OCI-LY3 (cell line): ENCODE measurements at regions not wholly inside any gene's neighbourhood (a gene's known extent, or its start where the extent isn't known, plus 50 kb on each side); places are given as distances from the start of the nearest gene placed in this dataset.

Experiments used
- EZH2phosphoT487 ChIP-seq: fragments of 200-600 bp; shearing (Covaris generic); IDR thresholded peaks from 2 replicates; pipeline ENCODE4 v1.6.1; 2018; ENCODE audit warnings: antibody characterized with exemption, mixed run types, low read depth
- TF ChIP-seq, protein P1 (sequence below): fragments of 200-600, 300-600 bp; sonication (generic); IDR thresholded peaks from 2 replicates; pipeline ENCODE4 v1.5.1; 2014; ENCODE audit warnings: antibody characterized with exemption, low read length, low read depth

DNA sequence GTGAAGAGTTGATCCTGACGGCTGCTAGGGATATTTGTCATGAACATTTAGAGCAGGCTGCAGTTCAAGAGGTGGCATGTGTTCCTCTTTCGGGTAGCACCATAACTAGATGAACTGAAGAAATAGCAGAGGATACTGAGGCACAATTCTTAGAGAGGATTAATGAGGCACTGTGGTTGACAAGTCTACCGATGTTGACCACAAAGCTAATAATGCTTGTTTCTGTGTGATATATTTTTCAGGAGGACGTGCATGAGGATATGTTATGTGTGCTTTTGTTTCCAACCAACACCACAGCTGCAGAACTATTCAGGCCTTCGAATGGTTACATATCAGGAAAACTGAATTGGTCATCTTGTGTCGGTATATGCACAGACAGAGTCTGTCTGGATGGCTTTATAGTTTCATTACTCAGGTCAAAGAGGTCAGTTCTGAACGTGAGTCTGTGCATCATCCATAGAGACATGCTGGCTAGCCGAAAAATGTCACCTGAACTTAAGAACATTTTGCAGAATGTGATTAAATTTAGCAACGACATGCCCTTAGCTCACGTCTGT is 210.1 kb upstream of the IRS2 start:
- TF ChIP-seq, protein P1, sequence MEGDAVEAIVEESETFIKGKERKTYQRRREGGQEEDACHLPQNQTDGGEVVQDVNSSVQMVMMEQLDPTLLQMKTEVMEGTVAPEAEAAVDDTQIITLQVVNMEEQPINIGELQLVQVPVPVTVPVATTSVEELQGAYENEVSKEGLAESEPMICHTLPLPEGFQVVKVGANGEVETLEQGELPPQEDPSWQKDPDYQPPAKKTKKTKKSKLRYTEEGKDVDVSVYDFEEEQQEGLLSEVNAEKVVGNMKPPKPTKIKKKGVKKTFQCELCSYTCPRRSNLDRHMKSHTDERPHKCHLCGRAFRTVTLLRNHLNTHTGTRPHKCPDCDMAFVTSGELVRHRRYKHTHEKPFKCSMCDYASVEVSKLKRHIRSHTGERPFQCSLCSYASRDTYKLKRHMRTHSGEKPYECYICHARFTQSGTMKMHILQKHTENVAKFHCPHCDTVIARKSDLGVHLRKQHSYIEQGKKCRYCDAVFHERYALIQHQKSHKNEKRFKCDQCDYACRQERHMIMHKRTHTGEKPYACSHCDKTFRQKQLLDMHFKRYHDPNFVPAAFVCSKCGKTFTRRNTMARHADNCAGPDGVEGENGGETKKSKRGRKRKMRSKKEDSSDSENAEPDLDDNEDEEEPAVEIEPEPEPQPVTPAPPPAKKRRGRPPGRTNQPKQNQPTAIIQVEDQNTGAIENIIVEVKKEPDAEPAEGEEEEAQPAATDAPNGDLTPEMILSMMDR = no peak
- TF ChIP-seq EZH2phosphoT487 = no peak
